GM23248 (cell line): ENCODE measurements at regions not wholly inside any gene's neighbourhood (a gene's known extent, or its start where the extent isn't known, plus 50 kb on each side); places are given as distances from the start of the nearest gene placed in this dataset.

Source experiments
- EZH2 ChIP-seq: fragments of 200-600 bp; sonication (generic); IDR thresholded peaks from 2 replicates; pipeline ENCODE4 v1.6.1; 2018; ENCODE audit warnings: antibody characterized with exemption, mild to moderate bottlenecking; ENCODE audit not compliant: insufficient read depth, poor library complexity, severe bottlenecking
- EZH2phosphoT487 ChIP-seq: fragments of 200-600 bp; sonication (generic); IDR thresholded peaks from 2 replicates; pipeline ENCODE4 v1.6.1; 2018; ENCODE audit warnings: antibody characterized with exemption, moderate library complexity, mild to moderate bottlenecking, low read depth; ENCODE audit not compliant: insufficient read depth

GRCh38 chr3:145197051-145197820 is 963.7 kb downstream of the PLOD2 start:
- TF ChIP-seq EZH2 (no peak), EZH2phosphoT487 (no peak)
